Central memory CD4-positive, alpha-beta T cell (primary cell): ENCODE measurements at regions not wholly inside any gene's neighbourhood (a gene's known extent, or its start where the extent isn't known, plus 50 kb on each side); places are given as distances from the start of the nearest gene placed in this dataset.

Experiments
- DNase-seq: peaks from one replicate; pipeline ENCODE4 v3.0.0; 2022

DNA sequence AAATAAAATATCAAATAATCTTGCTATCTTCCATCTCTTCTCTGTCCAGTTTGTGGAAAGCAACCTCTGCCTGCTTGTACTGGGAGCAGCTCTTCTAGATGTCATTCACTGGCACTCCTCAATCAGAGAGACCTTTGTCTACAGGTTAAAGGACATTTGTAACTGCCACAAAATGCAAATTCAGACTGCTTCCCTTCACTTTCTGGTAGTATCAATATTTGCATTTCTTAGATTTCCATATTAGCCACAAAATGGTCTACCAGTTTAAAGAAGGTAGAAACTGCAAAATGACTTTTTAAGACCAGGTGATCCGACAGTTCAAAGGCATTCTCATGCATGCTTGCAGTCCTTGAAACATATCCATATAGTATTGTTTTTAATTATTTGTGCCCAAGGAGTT is 51.7 kb upstream of the RCN1 start:
- DNase-seq = no peak

DNA sequence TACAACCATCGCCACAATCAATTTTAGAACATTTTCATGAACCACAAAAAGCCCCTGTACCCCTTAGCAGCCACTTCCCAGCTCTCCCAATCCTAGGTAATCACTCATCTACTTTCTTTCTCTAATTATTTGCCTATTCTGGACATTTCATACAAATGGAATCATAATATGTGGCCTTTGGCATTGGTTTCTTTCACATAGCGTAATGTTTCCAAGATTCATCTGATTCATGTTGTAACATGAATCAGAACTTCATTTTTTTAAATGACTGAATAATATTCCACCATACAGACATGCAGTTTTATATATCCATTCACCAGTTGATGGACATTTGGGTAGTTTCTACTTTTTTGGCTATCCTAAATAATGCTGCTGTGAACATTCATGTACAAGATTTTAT is 56.2 kb upstream of the RCN1 start:
- no peak for DNase-seq

DNA sequence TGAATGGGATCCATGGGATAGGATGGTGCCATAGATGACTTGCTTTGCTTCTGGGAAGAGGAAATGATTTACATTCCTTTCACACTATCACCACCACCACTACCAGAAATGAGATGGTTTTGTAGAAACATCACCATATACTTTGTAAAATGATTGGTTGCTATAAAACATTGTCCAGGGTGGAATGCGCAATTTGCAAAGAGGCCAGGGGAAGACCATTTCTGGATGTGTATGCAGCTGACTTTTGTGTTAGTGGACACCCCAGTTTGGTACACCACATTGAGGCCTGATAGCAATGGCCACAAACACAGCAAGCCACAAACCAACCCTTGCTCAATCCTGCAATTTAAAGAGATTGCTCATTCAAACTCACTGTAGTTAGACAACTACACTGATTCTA is 56.7 kb upstream of the RCN1 start:
- DNase-seq = no peak

DNA sequence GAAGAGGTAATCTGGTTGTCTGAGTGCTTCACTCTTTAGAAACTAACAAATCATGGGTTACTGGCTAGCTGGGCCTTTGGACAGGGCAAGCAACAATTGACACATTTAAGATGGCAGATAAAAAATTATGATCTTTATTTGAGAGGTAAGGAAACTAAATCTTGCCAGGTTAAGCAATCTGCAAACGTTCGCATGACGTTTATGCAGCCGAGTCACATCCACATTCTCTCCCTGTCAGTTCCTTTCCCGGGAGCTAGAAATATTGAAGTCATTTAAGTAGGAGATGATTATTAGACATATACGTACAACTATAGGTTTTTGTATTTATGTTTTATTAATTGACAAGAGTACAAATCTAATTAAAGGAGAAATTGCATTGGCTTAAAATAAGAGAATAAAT is 57.4 kb upstream of the RCN1 start:
- no peak for DNase-seq

DNA sequence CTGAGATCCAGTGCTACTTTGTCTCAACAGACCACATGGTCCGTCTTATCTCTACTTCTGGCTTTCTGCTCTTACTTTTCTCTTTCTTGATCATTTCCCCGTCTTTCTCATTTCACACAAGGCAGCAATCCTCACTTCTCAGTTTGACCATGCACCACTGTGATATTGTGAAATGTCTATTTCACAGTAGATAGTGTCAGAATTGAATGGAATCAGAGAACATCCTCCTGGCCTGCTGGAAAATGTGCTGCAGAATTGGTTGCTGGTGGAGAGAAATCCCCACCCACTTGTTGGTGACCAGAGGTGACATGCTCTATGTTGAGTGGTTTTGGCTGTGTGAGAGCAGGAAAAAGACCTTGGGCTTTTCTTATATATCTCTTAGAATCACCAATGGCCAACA is 57.8 kb upstream of the RCN1 start:
- DNase-seq = no peak

DNA sequence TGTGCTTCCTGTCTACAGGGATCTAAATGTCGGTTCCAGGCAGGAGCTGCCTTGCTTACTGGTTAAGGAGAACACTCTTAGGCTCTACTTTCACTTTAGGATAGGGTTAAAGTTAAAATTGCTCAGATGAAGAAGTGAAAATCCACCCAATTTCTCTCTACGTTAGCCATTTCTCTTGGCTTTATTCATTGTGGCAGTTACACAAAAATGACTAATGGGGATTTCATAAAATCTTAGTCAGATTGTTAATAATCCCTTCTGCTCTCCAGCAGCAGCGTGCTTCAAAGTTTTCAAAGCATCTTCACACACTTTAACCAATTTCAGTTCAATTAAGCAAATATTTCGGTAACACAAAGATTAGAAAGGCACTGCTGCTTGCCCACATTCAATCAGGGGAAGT is 58.4 kb upstream of the RCN1 start:
- DNase-seq = no peak

DNA sequence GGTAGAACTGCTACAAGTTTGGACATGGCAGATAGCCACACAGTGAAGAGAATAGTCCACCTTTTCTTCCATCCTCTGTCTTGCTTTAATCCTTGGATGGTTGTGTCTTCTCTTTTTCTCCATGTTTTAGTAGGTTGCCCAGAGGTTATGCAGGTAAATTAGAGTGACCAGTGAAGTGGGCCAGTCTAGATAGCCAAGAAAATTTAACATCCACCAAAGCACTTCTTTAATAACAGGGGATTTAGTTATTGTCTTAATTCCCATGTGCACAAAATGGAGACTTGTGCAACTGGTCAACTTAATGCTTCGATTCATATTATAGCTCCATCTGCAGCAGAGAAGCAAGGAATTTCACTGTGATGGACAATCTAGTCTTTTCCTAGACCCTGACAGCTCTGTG is 58.8 kb upstream of the RCN1 start:
- no peak for DNase-seq

DNA sequence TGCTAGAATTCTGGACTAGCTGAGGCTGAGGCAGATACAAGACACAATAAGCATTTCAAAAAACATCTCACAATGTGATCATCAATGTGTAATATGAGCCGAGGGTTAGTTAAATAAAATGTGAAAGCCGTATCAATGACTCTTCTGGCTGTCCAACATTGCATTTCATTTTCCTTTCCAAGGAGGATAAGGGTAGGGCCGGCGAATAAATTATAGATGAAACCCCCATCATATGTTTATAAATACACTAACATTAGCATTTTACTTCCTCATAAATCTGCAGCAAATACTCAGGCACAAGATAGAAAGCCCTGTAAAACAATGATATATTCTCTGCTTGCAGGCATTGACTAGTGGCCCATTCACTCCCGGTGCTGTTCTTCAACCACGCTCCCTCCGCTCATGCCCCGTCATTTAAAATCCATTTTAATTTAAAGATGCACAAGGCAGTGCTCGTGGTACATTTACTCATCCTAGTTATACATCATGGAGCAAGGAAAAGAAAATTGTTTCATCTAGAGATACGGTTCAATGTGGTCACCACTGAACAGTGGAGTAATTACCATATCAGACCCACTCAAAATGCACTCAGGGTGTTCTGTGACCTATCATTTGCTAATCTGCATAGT is 59.9 kb upstream of the RCN1 start:
- DNase-seq = no peak

DNA sequence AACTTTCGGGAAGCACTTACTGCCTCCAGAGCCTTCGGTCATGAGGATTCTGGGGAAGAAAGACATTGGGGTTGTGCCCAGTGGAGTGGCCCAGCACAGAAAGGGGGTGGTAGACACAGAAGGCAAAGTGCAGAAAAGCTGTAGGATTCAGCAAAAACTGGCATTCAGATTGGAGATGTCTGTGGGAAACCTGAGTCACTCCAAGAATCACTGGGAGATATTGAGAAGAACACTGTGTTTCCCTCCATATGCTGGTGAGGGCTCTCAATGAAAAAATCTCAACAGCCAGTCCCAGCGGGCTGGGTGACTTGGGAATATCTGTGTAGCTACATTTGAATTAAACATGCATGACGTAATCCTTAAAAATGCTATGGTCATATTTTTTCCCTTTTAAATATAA is 61.2 kb upstream of the RCN1 start:
- DNase-seq = no peak

DNA sequence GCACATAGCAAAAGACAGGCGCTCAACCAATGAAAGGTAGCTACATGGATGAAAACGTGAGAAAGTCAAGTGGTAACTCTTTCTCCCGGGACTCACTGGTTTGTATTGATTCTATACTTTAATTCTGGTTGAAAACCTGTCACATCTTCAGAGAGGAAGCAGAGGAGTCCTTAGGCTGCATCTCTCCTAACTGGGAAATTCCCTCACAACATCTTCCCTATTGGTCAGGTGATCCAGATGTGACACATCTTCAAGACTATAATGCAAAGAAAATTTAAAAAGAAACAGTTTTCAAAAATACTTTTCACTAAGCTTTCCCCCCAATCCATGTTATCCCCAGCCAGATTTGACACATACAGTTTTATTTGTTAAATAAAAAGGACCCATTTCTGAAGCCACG is 62.7 kb upstream of the RCN1 start:
- DNase-seq = no peak

DNA sequence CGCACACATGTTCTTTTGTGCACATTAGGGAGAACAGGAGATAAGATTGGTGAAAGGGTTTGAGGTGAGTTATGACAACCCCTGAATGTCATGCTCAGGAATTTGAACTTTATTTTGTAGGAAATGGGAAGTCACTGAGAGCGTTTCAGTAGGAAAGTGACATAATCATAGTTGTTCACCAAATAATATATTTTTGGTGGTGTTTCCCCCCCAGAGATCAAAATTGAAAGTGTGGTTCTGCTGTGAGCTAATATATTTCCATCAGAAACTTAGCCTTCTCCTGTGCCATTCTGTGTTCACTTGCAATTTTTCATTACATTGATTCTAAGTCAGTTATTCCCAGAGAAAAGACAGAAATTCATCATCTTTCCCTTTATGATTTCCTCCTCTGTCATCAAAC is 64.1 kb upstream of the RCN1 start:
- no peak for DNase-seq

DNA sequence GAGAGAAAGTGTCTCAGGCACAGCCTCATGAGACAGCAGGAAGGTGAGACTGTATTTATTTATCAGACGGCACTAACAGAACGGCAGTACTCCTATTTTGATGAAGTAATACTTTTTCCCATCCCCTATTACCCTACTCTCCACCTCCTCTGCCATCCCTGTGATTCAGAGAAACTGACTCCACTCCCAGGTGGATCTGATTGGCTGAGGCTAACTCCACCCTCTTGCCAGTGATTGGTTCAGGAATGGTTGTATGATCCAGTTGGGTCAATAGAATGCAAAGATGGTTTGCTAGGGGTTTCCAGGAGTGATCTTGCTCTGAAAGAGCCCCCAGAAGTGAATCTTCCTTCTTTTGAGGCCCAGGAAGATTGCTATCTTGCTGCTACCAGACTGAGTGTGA is 65.9 kb upstream of the RCN1 start:
- DNase-seq = no peak

DNA sequence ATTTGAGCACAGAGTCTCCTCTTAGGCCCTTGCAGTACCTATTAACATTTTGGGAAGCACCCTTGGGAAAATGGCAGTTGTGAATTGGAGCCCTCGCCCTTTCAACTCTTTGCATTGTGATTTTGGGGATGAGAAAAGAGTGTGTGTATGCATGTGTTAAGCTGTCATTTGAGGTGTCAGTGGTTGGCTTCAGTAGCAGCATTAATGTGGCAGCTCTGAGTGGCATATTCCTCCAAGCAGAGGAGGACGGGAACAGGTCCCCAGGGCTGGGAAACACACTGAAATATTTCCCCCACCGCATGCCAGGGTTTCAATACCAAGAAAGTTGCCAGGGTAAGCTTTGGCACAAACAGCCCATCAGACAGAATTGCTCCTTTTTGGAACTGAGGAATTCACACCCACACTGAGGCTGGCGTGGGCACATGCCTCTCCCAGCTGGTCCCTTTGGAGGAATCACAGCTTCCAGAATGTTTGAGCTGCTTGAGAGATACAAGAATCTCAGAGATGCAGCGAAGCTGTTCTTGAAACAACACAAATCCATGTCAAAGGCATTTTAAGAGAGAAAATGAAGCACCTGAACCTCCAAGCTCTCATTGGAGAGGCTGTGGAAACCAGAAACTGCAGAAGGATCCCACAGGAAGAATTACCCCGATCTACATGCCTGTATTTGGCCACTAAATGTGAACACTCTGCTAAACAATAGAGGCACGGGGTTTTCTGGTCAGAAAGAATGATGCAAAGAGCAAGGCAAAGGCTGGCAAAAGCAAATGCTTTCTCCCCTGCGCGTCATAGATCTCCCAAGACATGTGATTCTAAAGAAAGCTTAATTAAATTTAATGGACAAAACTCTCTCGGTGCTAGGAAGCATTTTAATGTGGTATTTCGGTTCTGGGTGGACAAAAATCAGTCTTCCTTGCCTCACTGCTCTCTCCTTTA is 67.2 kb upstream of the RCN1 start:
- no peak for DNase-seq

DNA sequence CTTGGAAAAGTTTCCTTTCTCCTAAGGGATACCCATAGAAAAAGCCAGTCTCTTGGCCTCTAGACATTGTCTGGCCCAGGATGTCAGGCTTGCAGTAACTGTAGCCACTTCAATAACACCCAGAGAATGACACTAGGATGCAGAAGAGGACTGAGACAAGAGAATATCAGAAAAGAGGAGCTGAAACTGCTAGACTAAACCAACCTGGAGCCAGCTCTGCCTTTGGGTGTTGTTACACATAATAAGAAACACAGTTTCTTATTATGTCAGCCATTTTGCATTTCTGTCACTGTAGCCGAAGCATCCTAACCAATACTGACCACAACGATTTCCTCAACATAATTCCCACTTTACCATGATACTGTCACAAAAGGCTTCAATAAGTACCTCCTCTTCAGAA is 72.2 kb upstream of the RCN1 start:
- DNase-seq = no peak

DNA sequence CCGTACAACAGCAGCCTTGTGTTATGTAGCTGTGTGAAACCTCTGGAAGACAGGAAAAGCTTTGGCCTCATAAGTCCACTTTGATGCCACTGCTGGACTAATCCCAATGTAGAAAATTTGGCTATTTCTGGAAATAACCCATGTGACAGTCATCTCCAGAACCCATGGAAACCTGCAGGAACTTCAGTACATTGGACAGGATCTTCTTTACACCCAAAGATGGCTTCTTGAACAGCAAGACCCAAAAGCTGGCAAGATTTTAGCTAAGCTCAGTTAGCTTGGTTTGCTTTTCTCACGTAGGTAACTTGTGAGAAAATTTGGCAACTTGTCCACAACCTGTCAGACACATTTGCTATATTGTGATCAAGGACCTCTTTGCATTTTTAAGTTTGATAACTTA is 74.8 kb upstream of the RCN1 start:
- no peak for DNase-seq

DNA sequence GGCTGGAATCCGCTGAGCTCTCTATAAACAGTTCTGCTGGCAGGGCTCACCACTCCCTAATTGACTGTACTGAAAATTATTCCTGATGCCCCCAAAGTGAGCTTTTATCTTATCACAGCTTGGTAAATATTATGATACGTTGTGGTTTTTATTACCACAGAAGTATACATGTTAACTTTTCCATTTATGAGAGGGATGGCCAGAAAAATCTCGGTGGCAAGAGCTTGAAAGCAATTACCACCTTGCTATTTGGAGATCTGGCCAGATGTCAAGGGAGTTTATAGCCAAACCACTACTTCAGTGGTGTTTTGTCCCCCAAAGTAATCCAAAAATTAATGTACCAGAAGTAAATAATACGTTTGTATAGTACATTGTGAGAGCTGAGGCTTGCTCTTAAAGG is 75.4 kb upstream of the RCN1 start:
- DNase-seq = no peak

DNA sequence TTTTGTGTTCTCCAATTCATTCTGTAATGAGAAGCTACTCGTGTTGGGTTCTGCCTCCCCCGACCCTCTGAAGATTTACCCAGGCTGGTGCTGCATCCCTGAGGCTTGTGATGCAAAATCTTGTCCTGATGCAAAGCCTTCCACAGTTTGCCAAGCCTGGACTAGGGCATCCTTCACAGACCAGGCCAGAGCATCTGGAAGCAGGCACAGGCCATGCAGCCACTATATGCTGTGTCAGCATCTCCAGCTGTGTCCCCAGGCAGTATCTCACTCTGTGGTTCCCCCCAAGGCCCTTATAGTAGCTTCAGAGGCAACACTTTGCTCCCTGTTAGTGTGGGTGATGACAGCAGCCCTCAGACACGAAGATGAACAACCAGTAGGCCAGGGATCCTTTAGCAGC is 77.3 kb upstream of the RCN1 start:
- DNase-seq = no peak

DNA sequence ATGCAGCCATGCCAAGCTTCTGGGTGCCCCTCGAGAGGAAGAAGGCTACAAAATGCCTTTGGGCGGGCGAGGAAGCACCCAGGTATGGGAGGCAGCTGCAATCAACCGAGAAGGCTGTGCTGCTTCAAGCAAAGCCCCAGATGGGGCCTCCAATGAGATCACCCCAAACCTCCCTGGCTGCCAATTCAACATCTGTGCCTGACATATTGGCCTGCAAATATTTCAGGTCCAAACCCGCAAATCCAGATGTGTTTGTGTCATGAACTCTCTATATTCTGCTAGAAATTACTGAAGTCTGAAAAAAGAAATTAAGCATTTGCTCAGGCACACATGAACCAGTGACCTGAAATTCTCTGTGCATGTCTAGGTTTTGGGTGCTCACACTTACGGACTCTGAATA is 78.8 kb upstream of the RCN1 start:
- DNase-seq = no peak

DNA sequence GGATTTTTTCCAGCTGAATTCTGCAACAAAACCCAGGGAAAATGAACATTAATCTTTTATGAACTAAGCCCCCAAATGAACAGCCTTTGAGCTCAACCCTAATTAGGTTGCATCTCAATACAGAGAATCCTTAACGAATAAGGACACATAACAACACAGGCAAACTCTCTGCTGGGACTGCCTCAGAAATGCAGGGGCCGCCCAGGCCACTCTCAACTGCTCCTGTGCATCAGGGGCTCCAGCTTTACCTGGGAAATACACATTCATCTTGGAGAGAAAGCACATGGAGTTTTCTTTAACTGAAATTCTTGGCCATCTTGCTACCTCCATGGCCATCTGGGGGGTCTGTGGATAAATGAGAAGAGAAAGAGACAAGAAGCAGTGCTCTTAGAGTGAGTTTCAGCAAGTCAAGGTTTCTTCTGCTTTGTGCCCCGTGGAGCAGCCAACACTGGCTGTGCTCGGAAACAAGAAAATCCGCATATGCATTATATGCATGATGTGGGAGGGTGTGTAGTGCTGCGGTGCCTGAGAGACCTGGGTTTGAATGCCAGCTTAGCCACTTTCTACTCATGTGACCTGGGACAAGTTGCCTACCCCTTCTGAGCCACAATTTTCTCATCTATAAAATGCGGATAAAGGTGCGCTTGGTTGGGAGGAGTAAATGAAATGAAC is 81.9 kb upstream of the RCN1 start:
- DNase-seq = no peak

DNA sequence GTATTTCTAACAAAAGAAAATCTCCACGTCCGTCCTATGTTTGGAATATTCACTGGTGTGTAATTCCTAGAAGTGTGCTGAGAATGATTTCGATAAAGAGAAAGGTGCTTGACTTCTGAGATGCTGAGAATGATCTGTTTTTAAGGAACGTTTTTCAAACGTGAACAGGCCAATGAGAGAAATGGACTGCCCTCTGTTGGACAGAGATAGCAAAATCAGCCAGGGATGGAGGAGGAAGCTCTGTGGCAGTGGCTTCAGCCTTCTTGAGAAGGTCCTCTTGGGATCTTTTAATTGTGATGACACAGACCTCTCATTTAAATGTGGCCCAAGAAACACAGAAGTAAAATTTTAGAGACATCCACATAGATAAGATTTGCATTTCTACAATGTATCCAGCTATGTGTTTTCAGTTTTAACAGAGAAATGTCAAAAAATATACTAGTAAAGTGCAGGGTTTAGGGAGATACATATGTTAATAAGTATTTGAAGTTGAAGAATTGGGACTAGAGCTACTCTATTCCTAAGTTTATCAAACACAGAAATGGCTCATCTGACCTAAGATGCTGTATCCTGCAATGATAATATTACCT is 84.0 kb upstream of the RCN1 start:
- no peak for DNase-seq

DNA sequence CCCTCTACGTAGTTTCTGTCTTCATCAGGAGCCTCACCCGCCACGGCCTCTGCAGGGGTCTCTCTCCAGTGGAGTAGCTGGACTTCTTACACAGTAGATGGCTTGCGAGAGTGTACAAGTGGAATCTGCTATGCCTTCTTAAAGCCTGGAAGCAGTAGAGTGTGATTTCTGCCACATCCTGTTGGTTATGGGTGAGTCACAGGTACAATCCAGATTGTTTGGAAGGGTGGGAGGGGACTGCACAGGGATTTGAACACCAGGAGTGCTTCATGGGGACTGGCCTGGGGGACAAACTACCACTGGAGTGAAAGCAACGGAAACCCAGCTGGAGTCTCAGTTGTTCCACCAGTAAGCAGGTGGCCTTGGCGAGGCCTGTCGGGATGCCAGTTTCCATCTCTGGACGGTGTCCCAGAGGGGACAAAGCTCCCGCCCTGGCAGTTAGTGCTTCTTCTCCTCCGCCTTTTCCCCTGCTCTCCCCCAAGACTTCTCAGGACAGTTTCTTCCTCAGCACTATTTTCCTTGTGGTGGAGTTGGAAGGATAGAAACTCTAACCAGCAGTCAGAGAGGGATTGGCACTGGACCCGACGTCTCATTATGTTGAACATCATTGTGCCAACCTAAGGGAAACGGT is 85.0 kb upstream of the RCN1 start:
- no peak for DNase-seq

DNA sequence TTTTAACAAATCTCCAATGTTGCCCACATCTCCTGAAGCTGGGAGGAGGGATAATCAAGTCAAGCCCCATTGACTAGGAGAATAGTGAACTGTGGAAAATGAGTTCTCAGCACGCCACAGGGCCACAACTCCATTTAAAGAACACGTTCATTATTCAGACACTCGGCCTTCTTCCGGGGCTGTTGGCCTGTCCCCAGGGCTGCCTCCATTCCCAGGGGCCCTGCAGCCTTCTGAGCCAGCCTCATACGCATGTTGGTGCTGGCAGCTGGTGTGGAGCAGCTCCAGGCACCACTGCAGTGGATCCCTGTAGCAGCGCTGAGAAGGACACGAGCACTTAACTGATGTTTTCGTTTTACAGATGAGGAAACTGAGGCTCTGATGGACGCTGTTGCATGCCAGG is 87.5 kb upstream of the RCN1 start:
- DNase-seq = no peak

DNA sequence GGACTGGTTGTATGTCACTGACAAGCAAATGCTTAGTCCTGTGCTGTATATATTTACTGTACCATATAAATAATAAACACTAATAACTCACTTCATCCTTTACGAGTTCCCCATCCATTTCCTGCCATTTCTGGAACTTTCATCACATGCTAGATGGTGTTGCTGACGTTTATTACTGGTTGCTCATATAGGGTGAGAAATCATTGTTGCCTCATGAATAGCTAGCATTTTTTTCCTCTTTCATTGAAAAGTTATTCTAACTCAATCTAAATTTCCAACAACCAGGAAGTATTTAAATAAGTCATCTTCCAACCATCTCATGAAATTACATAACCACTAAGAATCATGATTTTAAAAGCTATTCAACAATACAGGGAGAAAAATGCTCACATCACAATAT is 88.6 kb upstream of the RCN1 start:
- DNase-seq = no peak
